Esophagus muscularis mucosa (tissue), 3 donors: ENCODE measurements at regions not wholly inside any gene's neighbourhood (a gene's known extent, or its start where the extent isn't known, plus 50 kb on each side); places are given as distances from the start of the nearest gene placed in this dataset.

Source experiments
- CTCF ChIP-seq, 3 experiments: fragments of 200-600 bp in 2 of 3; fragments of 450-650 bp in 1 of 3; sonication (generic) in 2 of 3; IDR thresholded peaks; one replicate each; pipeline ENCODE4 v1.5.1; 2017 to 2019; ENCODE audit warnings: antibody characterized with exemption in 3 of 3, mild to moderate bottlenecking in 2 of 3, moderate library complexity in 1 of 3
- POLR2A ChIP-seq: fragments of 450-650 bp; IDR thresholded peaks from one replicate; pipeline ENCODE4 v1.6.1; 2017; ENCODE audit warnings: antibody characterized with exemption, moderate library complexity, mild to moderate bottlenecking, low read depth

DNA sequence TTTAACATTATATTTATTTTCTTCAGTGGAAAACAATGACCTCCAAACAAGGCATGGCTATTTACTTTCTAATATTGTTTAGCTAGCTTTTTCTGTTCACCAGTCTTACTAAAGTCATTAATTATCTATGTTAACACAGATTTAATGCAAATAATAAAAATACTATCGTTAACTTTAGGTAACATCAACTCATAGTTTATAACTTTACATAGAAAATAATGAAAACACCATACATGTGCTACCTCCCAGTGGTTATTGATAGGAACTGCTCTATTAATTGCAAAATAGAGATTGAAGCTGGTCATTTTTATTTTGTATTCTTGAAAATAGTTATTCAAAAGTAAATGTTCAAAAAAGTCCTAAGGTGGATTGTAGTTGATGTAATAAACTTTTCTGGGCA, 78.3 kb upstream of the HCN1 start:
- TF ChIP-seq CTCF (IDR thresholded peaks at IDR 0.05) (peak in 1 of 3 experiments; percentile 21), POLR2A (no peak)
